H1 (cell line): ENCODE measurements at regions not wholly inside any gene's neighbourhood (a gene's known extent, or its start where the extent isn't known, plus 50 kb on each side); places are given as distances from the start of the nearest gene placed in this dataset.

Experiments used
- CTCF ChIA-PET: fragments of 300-600 bp; sonication (Branson Sonifier 250); formaldehyde crosslinking; loops from one replicate; lab custom pipeline; 2021; ENCODE audit not compliant: partially characterized antibody; lab: Charles Lee
- POLR2A ChIA-PET: fragments of 300-600 bp; sonication (Branson Sonifier 250); formaldehyde crosslinking; loops from one replicate; lab custom pipeline; 2021; ENCODE audit warnings: inconsistent platforms; ENCODE audit not compliant: partially characterized antibody; lab: Charles Lee
- DNase-seq, 2 experiments: peaks; one replicate each; pipeline versions ENCODE4 v3.0.0 to v3.0.0-alpha.2; 2010 to 2022; ENCODE audit warnings: low spot score in 2 of 2, low read depth in 1 of 2, mixed read lengths in 1 of 2
- FAIRE-seq: peaks from 2 replicates; lab custom pipeline; 2011; peaks lifted over from hg19 to GRCh38; lab: Jason Lieb, UNC
- H2AFZ ChIP-seq: 2 replicates; pipeline ENCODE4 v1.8.1; 2012; ENCODE audit warnings: low read length, inconsistent platforms
- H2AK5ac ChIP-seq: 2 replicates; pipeline ENCODE4 v1.6.1; 2013; ENCODE audit warnings: low read depth, low read length
- H2BK120ac ChIP-seq: replicated peaks from 2 replicates; pipeline ENCODE3; 2013; ENCODE audit warnings: low read depth, low read length, inconsistent platforms
- H2BK12ac ChIP-seq: 2 replicates; pipeline ENCODE4 v1.6.1; 2013; ENCODE audit warnings: low read depth, low read length
- H2BK15ac ChIP-seq: 2 replicates; pipeline ENCODE4 v1.6.1; 2013; ENCODE audit warnings: low read length
- H2BK20ac ChIP-seq: 2 replicates; pipeline ENCODE4 v1.6.1; 2013; ENCODE audit warnings: low read length
- H2BK5ac ChIP-seq: 2 replicates; pipeline ENCODE4 v1.6.1; 2013; ENCODE audit warnings: low read depth, low read length
- H3K14ac ChIP-seq: 2 replicates; pipeline ENCODE4 v1.6.1; 2013; ENCODE audit warnings: inconsistent platforms; ENCODE audit not compliant: insufficient read length
- H3K18ac ChIP-seq: 2 replicates; pipeline ENCODE4 v1.6.1; 2013; ENCODE audit warnings: low read length; ENCODE audit errors: extremely low read depth
- H3K23ac ChIP-seq: 2 replicates; pipeline ENCODE4 v1.6.1; 2013; ENCODE audit warnings: inconsistent platforms; ENCODE audit not compliant: insufficient read length
- H3K23me2 ChIP-seq: 2 replicates; pipeline ENCODE4 v1.6.1; 2013; ENCODE audit warnings: low read depth, low read length
- H3K27ac ChIP-seq: 2 replicates; pipeline ENCODE4 v1.6.1; 2011; ENCODE audit warnings: low read depth, low read length, inconsistent platforms
- H3K27me3 ChIP-seq, 4 experiments: replicated peaks in 1 of 4; 1 replicate in 1 of 4; 2 replicates in 3 of 4; pipeline versions ENCODE4 v1.6.1 to v1.8.1; 2011 to 2013; ENCODE audit warnings: low read length in 3 of 4, mild to moderate bottlenecking in 3 of 4, inconsistent platforms in 2 of 4, mixed read lengths in 2 of 4, moderate library complexity in 1 of 4; ENCODE audit not compliant: control insufficient read depth in 3 of 4, insufficient read depth in 3 of 4; ENCODE audit errors: extremely low read depth in 1 of 4
- H3K36me3 ChIP-seq, 4 experiments: 2 replicates each; pipeline versions ENCODE4 v1.6.1 to v1.8.1; 2011 to 2013; ENCODE audit warnings: mild to moderate bottlenecking in 4 of 4, low read length in 3 of 4, moderate library complexity in 2 of 4, control low read depth in 1 of 4, inconsistent platforms in 1 of 4; ENCODE audit not compliant: insufficient read depth in 4 of 4, control insufficient read depth in 2 of 4
- H3K4ac ChIP-seq: replicated peaks from 2 replicates; pipeline ENCODE3; 2013; ENCODE audit warnings: low read length, low read depth, mixed read lengths, inconsistent platforms; ENCODE audit not compliant: insufficient read length
- H3K4me1 ChIP-seq, 4 experiments: replicated peaks in 1 of 4; 1 replicate in 1 of 4; 2 replicates in 3 of 4; pipeline versions ENCODE4 v1.6.1 to v1.8.1; 2011 to 2013; ENCODE audit warnings: low read length in 3 of 4, inconsistent platforms in 2 of 4, mixed read lengths in 1 of 4; ENCODE audit not compliant: insufficient read depth in 4 of 4, control insufficient read depth in 3 of 4
- H3K4me2 ChIP-seq, 2 experiments: 2 replicates each; pipeline versions ENCODE4 v1.6.1 to v1.8.1; 2011 to 2013; ENCODE audit warnings: low read depth in 2 of 2, low read length in 2 of 2, control low read depth in 1 of 2, inconsistent platforms in 1 of 2, mild to moderate bottlenecking in 1 of 2; ENCODE audit not compliant: insufficient read depth in 1 of 2
- H3K4me3 ChIP-seq, 4 experiments: fragments of 200-600, 300-600 bp in 1 of 4; sonication (generic), shearing (Covaris generic), sonication (Bioruptor Twin) in 1 of 4; 2 replicates each; pipeline versions ENCODE4 v1.5.1 to v1.8.1; 2011 to 2016; ENCODE audit warnings: low read length in 4 of 4, low read depth in 3 of 4, control low read depth in 2 of 4, inconsistent platforms in 2 of 4, mild to moderate bottlenecking in 2 of 4, mixed read lengths in 1 of 4, moderate library complexity in 1 of 4; ENCODE audit not compliant: insufficient read depth in 2 of 4; ENCODE audit errors: extremely low read depth in 1 of 4
- H3K56ac ChIP-seq: replicated peaks from 2 replicates; pipeline ENCODE3; 2013; ENCODE audit warnings: low read depth, mild to moderate bottlenecking, mixed read lengths, low read length, inconsistent platforms; ENCODE audit not compliant: insufficient read length
- H3K79me1 ChIP-seq: 2 replicates; pipeline ENCODE4 v1.6.1; 2013; ENCODE audit warnings: low read depth, low read length, control low read depth
- H3K79me2 ChIP-seq, 2 experiments: 2 replicates each; pipeline versions ENCODE4 v1.6.1 to v1.8.1; 2012 to 2013; ENCODE audit warnings: low read length in 2 of 2, mild to moderate bottlenecking in 2 of 2, inconsistent platforms in 1 of 2; ENCODE audit not compliant: insufficient read depth in 2 of 2, control insufficient read depth in 1 of 2
- H3K9ac ChIP-seq, 4 experiments: replicated peaks in 1 of 4; 1 replicate in 1 of 4; 2 replicates in 3 of 4; pipeline versions ENCODE4 v1.6.1 to v1.8.1; 2011 to 2013; ENCODE audit warnings: low read depth in 3 of 4, low read length in 3 of 4, control low read depth in 2 of 4, mild to moderate bottlenecking in 2 of 4, moderate library complexity in 2 of 4, inconsistent platforms in 1 of 4; ENCODE audit errors: extremely low read depth in 1 of 4
- H3K9me3 ChIP-seq, 2 experiments: 2 replicates each; pipeline versions ENCODE4 v1.6.1 to v1.8.1; 2012 to 2013; ENCODE audit warnings: mild to moderate bottlenecking in 2 of 2, moderate library complexity in 2 of 2, control low read depth in 1 of 2, inconsistent platforms in 1 of 2, low read depth in 1 of 2, low read length in 1 of 2, mixed read lengths in 1 of 2; ENCODE audit not compliant: insufficient read depth in 2 of 2
- H4K20me1 ChIP-seq, 2 experiments: replicated peaks in 1 of 2; 2 replicates each; pipeline versions ENCODE3 to v1.8.1; 2011 to 2013; ENCODE audit warnings: inconsistent platforms in 2 of 2, low read length in 2 of 2, mild to moderate bottlenecking in 1 of 2; ENCODE audit not compliant: insufficient read depth in 2 of 2, control insufficient read depth in 1 of 2
- H4K5ac ChIP-seq: 2 replicates; pipeline ENCODE4 v1.6.1; 2013; ENCODE audit warnings: low read length, low read depth, mixed read lengths, inconsistent platforms; ENCODE audit not compliant: insufficient read length
- H4K8ac ChIP-seq: 2 replicates; pipeline ENCODE4 v1.8.0; 2013; ENCODE audit warnings: mild to moderate bottlenecking, moderate library complexity, low read length, inconsistent platforms; ENCODE audit not compliant: insufficient read depth; ENCODE audit errors: extremely low read depth
- H4K91ac ChIP-seq: replicated peaks from 2 replicates; pipeline ENCODE3; 2013; ENCODE audit warnings: low read length, mixed read lengths, inconsistent platforms; ENCODE audit not compliant: insufficient read length
- ATF3 ChIP-seq: IDR thresholded peaks from 2 replicates; pipeline ENCODE4 v1.6.1; 2011; ENCODE audit warnings: low read depth, mild to moderate bottlenecking, low read length; ENCODE audit not compliant: insufficient read depth
- BRCA1 ChIP-seq: IDR thresholded peaks from 2 replicates; pipeline ENCODE4 v1.6.1; 2012; ENCODE audit warnings: low read depth, low read length, improper control_type of control experiment
- CBX5 ChIP-seq: fragments of 300-800, 300-1000 bp; sonication (generic); IDR thresholded peaks from 2 replicates; pipeline ENCODE4 v1.7.1; 2016; ENCODE audit warnings: antibody characterized with exemption, low read length, low read depth
- CREB1 ChIP-seq: IDR thresholded peaks from 2 replicates; pipeline ENCODE4 v1.6.1; 2012; ENCODE audit warnings: inconsistent platforms
- CTCF ChIP-seq, 3 experiments: IDR thresholded peaks; 1 replicate in 2 of 3; 2 replicates in 1 of 3; pipeline versions ENCODE4 v1.5.1 to v1.6.1; 2011; ENCODE audit warnings: low read length in 3 of 3, mild to moderate bottlenecking in 3 of 3, inconsistent platforms in 2 of 3, low read depth in 1 of 3, moderate library complexity in 1 of 3; ENCODE audit not compliant: insufficient read depth in 1 of 3; ENCODE audit errors: control extremely low read depth in 1 of 3
- GABPA ChIP-seq: IDR thresholded peaks from 2 replicates; pipeline ENCODE4 v1.6.1; 2011; ENCODE audit warnings: mild to moderate bottlenecking, low read length, moderate library complexity, borderline replicate concordance; ENCODE audit not compliant: insufficient read depth
- POLR2AphosphoS5 ChIP-seq: IDR thresholded peaks from 2 replicates; pipeline ENCODE4 v1.6.1; 2011; ENCODE audit warnings: low read depth, low read length
- RBBP5 ChIP-seq: IDR thresholded peaks from 2 replicates; pipeline ENCODE4 v1.7.1; 2012; ENCODE audit warnings: low read depth, mild to moderate bottlenecking, inconsistent platforms, low read length, moderate library complexity, borderline replicate concordance
- SIN3A ChIP-seq, 2 experiments: IDR thresholded peaks in 1 of 2; conservative IDR thresholded peaks in 1 of 2; 2 replicates each; pipeline ENCODE4 v1.6.1; 2011 to 2012; ENCODE audit warnings: low read length in 2 of 2, improper control_type of control experiment in 1 of 2, low read depth in 1 of 2, mild to moderate bottlenecking in 1 of 2
- SUZ12 ChIP-seq: fragments of 200-600 bp; sonication (generic); IDR thresholded peaks from 2 replicates; pipeline ENCODE4 v1.6.1; 2012; ENCODE audit warnings: mild to moderate bottlenecking, inconsistent platforms, low read length, moderate library complexity, mixed read lengths
- TAF7 ChIP-seq: optimal IDR thresholded peaks from 2 replicates; pipeline ENCODE3; 2011; ENCODE audit warnings: low read depth, mild to moderate bottlenecking, inconsistent platforms, low read length, moderate library complexity, borderline replicate concordance
- YY1 ChIP-seq: IDR thresholded peaks from 2 replicates; pipeline ENCODE4 v1.6.1; 2011; ENCODE audit warnings: low read depth, mild to moderate bottlenecking, low read length
- WGBS, 2 experiments: shearing (Covaris generic) in 1 of 2; methylation state at CpG; one replicate each; pipeline versions ENCODE4 v1.1.6 to v1.1.7; 2013 to 2015; ENCODE audit warnings: low lambda C conversion rate in 2 of 2, mixed read lengths in 2 of 2, inconsistent platforms in 1 of 2, low coverage in 1 of 2, missing lambda C conversion rate in 1 of 2; ENCODE audit not compliant: insufficient replicate concordance in 2 of 2, insufficient coverage in 1 of 2, insufficient read length in 1 of 2; ENCODE audit errors: extremely low coverage in 1 of 2, missing lambda C conversion rate in 1 of 2; 5-methylcytosine and 5-hydroxymethylcytosine counted together

- Histone ChIP-seq H2AFZ (no peak overlapping the region), H3K79me1 (no peaks in the 10 kb centered on the region), H3K36me3 (no peaks in the 10 kb centered on the region), H3K4me1 (no peaks in the 10 kb centered on the region), H2BK15ac (no peak overlapping the region), H3K4ac (no peak overlapping the region), H4K8ac (no peak overlapping the region), H2BK120ac (no peak overlapping the region), H2BK20ac (no peak overlapping the region), H3K27ac (no peak overlapping the region), H3K9ac (no peak overlapping the region), H2AK5ac (no peak overlapping the region), H2BK12ac (no peak overlapping the region), H3K4me3 (no peak overlapping the region), H3K23me2 (no peaks in the 10 kb centered on the region), H3K18ac (no peak overlapping the region), H3K27me3 (no peaks in the 10 kb centered on the region), H3K14ac (no peak overlapping the region), H2BK5ac (no peak overlapping the region), H4K5ac (no peak overlapping the region), H3K79me2 (no peaks in the 10 kb centered on the region), H4K20me1 (no peaks in the 10 kb centered on the region), H4K91ac (no peak overlapping the region), H3K56ac (no peak overlapping the region), H3K9me3 (no peaks in the 10 kb centered on the region), H3K23ac (no peak overlapping the region), H3K4me2 (no peak overlapping the region)
- FAIRE-seq, result no peak
- ChIA-PET CTCF (no interaction called here), POLR2A (no interaction called here)
- TF ChIP-seq CREB1, result no peak
- no peak for TF ChIP-seq CTCF (IDR thresholded peaks at IDR 0.05; ENCODE audit: control extremely low read depth in 1 of 3, insufficient read depth in 1 of 3, low read depth in 1 of 3, low read length in 3 of 3)
- no peak for TF ChIP-seq TAF7
- no peak for TF ChIP-seq ATF3
- no peak for TF ChIP-seq SUZ12
- TF ChIP-seq BRCA1, result no peak
- no peak for TF ChIP-seq CBX5
- TF ChIP-seq SIN3A (conservative IDR thresholded peaks at IDR 0.05 in 1 of 2, IDR thresholded peaks at IDR 0.05 in 1 of 2; ENCODE audit: low read depth in 1 of 2, low read length in 2 of 2), result no peak
- no peak for TF ChIP-seq YY1
- no peak for TF ChIP-seq RBBP5
- TF ChIP-seq GABPA, result no peak
- TF ChIP-seq POLR2AphosphoS5, result no peak
- DNase-seq, result no peak
- WGBS, 2 experiments, result 98% methylated on average over 2 of the region's 2 CpGs; no CpG with 5 or more reads in 1 of the 2 experiments
Measured at GRCh38 chr14:62253911-62254310, 491.7 kb downstream of the SNAPC1 start.
